HCT116 (cell line): ENCODE measurements at regions not wholly inside any gene's neighbourhood (a gene's known extent, or its start where the extent isn't known, plus 50 kb on each side); places are given as distances from the start of the nearest gene placed in this dataset.

ENCODE experiments used
- ATAC-seq: fragments of 200-7000 bp; cut with Tn5 transposase; 2 replicates; pipeline ENCODE4 v1.9.1; 2020; ENCODE audit warnings: mild to moderate bottlenecking, moderate library complexity
- BruUV-seq: library from RNA; stranded (reverse); fragments of 400-500 nt; replicated peaks from 2 replicates; lab custom pipeline; 2021; lab: Mats Ljungman, UMichigan
- CTCF ChIA-PET: fragments of 300-600 bp; sonication (Branson Sonifier 250); formaldehyde crosslinking; loops from one replicate; lab custom pipeline; 2021; ENCODE audit warnings: antibody characterized with exemption; lab: Charles Lee
- POLR2A ChIA-PET: fragments of 300-600, 350-600 bp; sonication (Branson Sonifier 250); formaldehyde crosslinking; loops from one replicate; lab custom pipeline; 2021; ENCODE audit warnings: antibody characterized with exemption; lab: Charles Lee
- RAD21 ChIA-PET, 2 experiments: fragments of 300-600 bp; sonication (Branson Sonifier 250); formaldehyde crosslinking; loops; one replicate each; lab custom pipeline; 2023; ENCODE audit warnings: low total read pairs in 2 of 2; ENCODE audit not compliant: uncharacterized antibody in 2 of 2, unreplicated experiment in 2 of 2, low non-redundant PET in 1 of 2; lab: Charles Lee
- DNase-seq: peaks from one replicate; pipeline ENCODE4 v3.0.0-alpha.2; 2010; ENCODE audit warnings: low read depth, low spot score
- H2AFZ ChIP-seq: fragments of 200-600 bp; shearing (Covaris generic), sonication (generic); 2 replicates; pipeline ENCODE4 v1.6.1; 2017; ENCODE audit warnings: low read depth, mixed run types, mixed read lengths, antibody characterized with exemption, low read length; ENCODE audit not compliant: poor library complexity, severe bottlenecking
- H3K27ac ChIP-seq: 2 replicates; pipeline ENCODE4 v1.5.1; 2012; ENCODE audit warnings: low read depth, low read length
- H3K27me3 ChIP-seq: fragments of 200-600 bp; sonication (generic); 2 replicates; pipeline ENCODE4 v1.6.1; 2016; ENCODE audit warnings: mixed run types, low read length, mixed read lengths; ENCODE audit not compliant: insufficient read depth
- H3K36me3 ChIP-seq, 2 experiments: fragments of 200-500 bp in 1 of 2; fragments of 200-600 bp in 1 of 2; sonication (Bioruptor generic) in 1 of 2; sonication (generic) in 1 of 2; 2 replicates each; pipeline versions ENCODE4 v1.5.1 to v1.6.1; 2014 to 2016; ENCODE audit warnings: low read length in 2 of 2, inconsistent platforms in 1 of 2, mixed read lengths in 1 of 2, mixed run types in 1 of 2; ENCODE audit not compliant: insufficient read depth in 2 of 2, control insufficient read depth in 1 of 2
- H3K4me1 ChIP-seq, 2 experiments: fragments of 200-600 bp in 1 of 2; sonication (generic) in 1 of 2; 2 replicates each; pipeline versions ENCODE4 v1.5.1 to v1.6.1; 2012 to 2017; ENCODE audit warnings: low read length in 2 of 2, inconsistent platforms in 1 of 2, mild to moderate bottlenecking in 1 of 2, mixed read lengths in 1 of 2, mixed run types in 1 of 2, moderate library complexity in 1 of 2; ENCODE audit not compliant: insufficient read depth in 2 of 2, control insufficient read depth in 1 of 2
- H3K4me2 ChIP-seq: fragments of 200-600 bp; sonication (generic); 2 replicates; pipeline ENCODE4 v1.6.1; 2017; ENCODE audit warnings: mixed run types, low read length, mixed read lengths
- H3K4me3 ChIP-seq, 2 experiments: fragments of 200-600 bp in 1 of 2; sonication (generic) in 1 of 2; replicated peaks in 1 of 2; 2 replicates each; pipeline ENCODE4 v1.5.1; 2011 to 2016; ENCODE audit warnings: low read length in 2 of 2, control low read depth in 1 of 2, low read depth in 1 of 2, mild to moderate bottlenecking in 1 of 2, mixed read lengths in 1 of 2, mixed run types in 1 of 2
- H3K79me2 ChIP-seq: fragments of 200-600 bp; sonication (generic); 2 replicates; pipeline ENCODE4 v1.6.1; 2017; ENCODE audit warnings: mild to moderate bottlenecking, mixed run types, low read length, moderate library complexity, mixed read lengths; ENCODE audit not compliant: insufficient read depth
- H3K9ac ChIP-seq: fragments of 200-600 bp; sonication (generic); 2 replicates; pipeline ENCODE4 v1.6.1; 2016; ENCODE audit warnings: low read length, mixed read lengths
- H3K9me2 ChIP-seq: fragments of 200-600 bp; sonication (generic), shearing (Covaris generic); 2 replicates; pipeline ENCODE4 v1.6.1; 2017; ENCODE audit warnings: mixed run types, mild to moderate bottlenecking, moderate library complexity; ENCODE audit not compliant: insufficient read depth
- H3K9me3 ChIP-seq, 2 experiments: fragments of 200-500 bp in 1 of 2; fragments of 200-600 bp in 1 of 2; sonication (Bioruptor generic) in 1 of 2; sonication (generic) in 1 of 2; 2 replicates each; pipeline ENCODE4 v1.6.1; 2014 to 2017; ENCODE audit warnings: low read length in 2 of 2, mixed read lengths in 2 of 2, inconsistent platforms in 1 of 2, low read depth in 1 of 2, mild to moderate bottlenecking in 1 of 2, mixed run types in 1 of 2, moderate library complexity in 1 of 2; ENCODE audit not compliant: control insufficient read depth in 1 of 2, insufficient read depth in 1 of 2
- H4K20me1 ChIP-seq: fragments of 200-600 bp; sonication (generic), shearing (Covaris generic); 2 replicates; pipeline ENCODE4 v1.6.1; 2017; ENCODE audit warnings: mixed run types, mild to moderate bottlenecking, moderate library complexity; ENCODE audit not compliant: insufficient read depth
- ATF3 ChIP-seq: IDR thresholded peaks from 2 replicates; pipeline ENCODE4 v1.6.1; 2012
- CBX3 ChIP-seq: IDR thresholded peaks from 2 replicates; pipeline ENCODE4 v1.6.1; 2012; ENCODE audit warnings: low read depth
- CEBPB ChIP-seq: IDR thresholded peaks from 2 replicates; pipeline ENCODE4 v1.6.1; 2012; ENCODE audit warnings: low read depth
- CTCF ChIP-seq, 3 experiments: fragments of 200-600 bp in 1 of 3; sonication (generic) in 1 of 3; IDR thresholded peaks in 2 of 3; conservative IDR thresholded peaks in 1 of 3; 2 replicates each; pipeline ENCODE4 v1.5.1; 2012 to 2017; ENCODE audit warnings: low read depth in 2 of 3, low read length in 2 of 3, antibody characterized with exemption in 1 of 3, borderline replicate concordance in 1 of 3, control low read depth in 1 of 3, mild to moderate bottlenecking in 1 of 3, mixed read lengths in 1 of 3, mixed run types in 1 of 3, moderate library complexity in 1 of 3; ENCODE audit not compliant: insufficient read depth in 1 of 3
- FOSL1 ChIP-seq: IDR thresholded peaks from 2 replicates; pipeline ENCODE4 v1.6.1; 2012; ENCODE audit warnings: low read depth
- JUND ChIP-seq: IDR thresholded peaks from 2 replicates; pipeline ENCODE4 v1.6.1; 2012
- MAX ChIP-seq: IDR thresholded peaks from 2 replicates; pipeline ENCODE4 v1.6.1; 2012
- POLR2A ChIP-seq: IDR thresholded peaks from 2 replicates; pipeline ENCODE4 v1.7.0; 2011; ENCODE audit warnings: borderline replicate concordance; ENCODE audit not compliant: insufficient read depth, insufficient read length; ENCODE audit errors: extremely low read depth
- POLR2AphosphoS5 ChIP-seq: IDR thresholded peaks from 2 replicates; pipeline ENCODE4 v1.6.1; 2011; ENCODE audit warnings: mild to moderate bottlenecking, low read depth, low read length, moderate library complexity
- SIN3A ChIP-seq: IDR thresholded peaks from 2 replicates; pipeline ENCODE4 v1.6.1; 2012; ENCODE audit warnings: low read depth
- SP1 ChIP-seq: IDR thresholded peaks from 2 replicates; pipeline ENCODE4 v1.6.1; 2012; ENCODE audit warnings: low read depth
- TCF7L2 ChIP-seq: IDR thresholded peaks from 2 replicates; pipeline ENCODE4 v1.7.0; 2011; ENCODE audit warnings: borderline replicate concordance, inconsistent platforms; ENCODE audit not compliant: insufficient read depth, insufficient read length; ENCODE audit errors: extremely low read depth
- ZNF274 ChIP-seq: fragments of 200-500 bp; sonication (Bioruptor generic); IDR thresholded peaks from 2 replicates; pipeline ENCODE4 v1.6.1; 2014; ENCODE audit warnings: mild to moderate bottlenecking, low read depth, low read length, inconsistent platforms
- intact Hi-C: fragments of 100-400 bp; cut with micrococcal nuclease; formaldehyde crosslinking; loops from 2 replicates; pipeline ENCODE4 v1.10.0; 2022
- TF ChIP-seq, protein P1 (sequence below): IDR thresholded peaks from 2 replicates; pipeline ENCODE4 v1.6.1; 2011; ENCODE audit warnings: mild to moderate bottlenecking, low read length, moderate library complexity; ENCODE audit not compliant: insufficient replicate concordance; ENCODE audit errors: extremely low read depth

GRCh38 chr2:226427538-226428307, 371.9 kb downstream of the IRS1 start (continued):
- TF ChIP-seq ZNF274: no peak
- TF ChIP-seq CTCF (IDR thresholded peaks at IDR 0.05 in 2 of 3, conservative IDR thresholded peaks at IDR 0.05 in 1 of 3; ENCODE audit: borderline replicate concordance in 1 of 3, insufficient read depth in 1 of 3, low read depth in 2 of 3, low read length in 2 of 3): no peak
- no peak for TF ChIP-seq POLR2A
- peak; percentile 28; the same call in 1 of the 2 replicates for TF ChIP-seq SP1
- TF ChIP-seq, protein P1, sequence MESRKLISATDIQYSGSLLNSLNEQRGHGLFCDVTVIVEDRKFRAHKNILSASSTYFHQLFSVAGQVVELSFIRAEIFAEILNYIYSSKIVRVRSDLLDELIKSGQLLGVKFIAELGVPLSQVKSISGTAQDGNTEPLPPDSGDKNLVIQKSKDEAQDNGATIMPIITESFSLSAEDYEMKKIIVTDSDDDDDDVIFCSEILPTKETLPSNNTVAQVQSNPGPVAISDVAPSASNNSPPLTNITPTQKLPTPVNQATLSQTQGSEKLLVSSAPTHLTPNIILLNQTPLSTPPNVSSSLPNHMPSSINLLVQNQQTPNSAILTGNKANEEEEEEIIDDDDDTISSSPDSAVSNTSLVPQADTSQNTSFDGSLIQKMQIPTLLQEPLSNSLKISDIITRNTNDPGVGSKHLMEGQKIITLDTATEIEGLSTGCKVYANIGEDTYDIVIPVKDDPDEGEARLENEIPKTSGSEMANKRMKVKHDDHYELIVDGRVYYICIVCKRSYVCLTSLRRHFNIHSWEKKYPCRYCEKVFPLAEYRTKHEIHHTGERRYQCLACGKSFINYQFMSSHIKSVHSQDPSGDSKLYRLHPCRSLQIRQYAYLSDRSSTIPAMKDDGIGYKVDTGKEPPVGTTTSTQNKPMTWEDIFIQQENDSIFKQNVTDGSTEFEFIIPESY: no peak
- TF ChIP-seq SIN3A: no peak
- peak; percentile 40; the same call in 1 of the 2 replicates for TF ChIP-seq POLR2AphosphoS5

- CTCF ChIA-PET: no interaction called here
- Histone ChIP-seq H3K4me2 (peak overlapping the region; percentile 57), H3K27ac (peak overlapping the region; percentile 86)
Observed at GRCh38 chr2:226426292-226426736, 373.3 kb downstream of the IRS1 start.

More at GRCh38 chr2:226426292-226426736, 373.3 kb downstream of the IRS1 start:
- H3K9me3 ChIP-seq: no peaks in the 10 kb centered on the region
- no peaks in the 10 kb centered on the region for H3K27me3 ChIP-seq
- H3K9ac ChIP-seq: peak overlapping the region; percentile 42
- peaks cover 72 to 88% of the 10 kb centered on the region in 2 experiments for H3K4me1 ChIP-seq
- ATAC-seq (peak; percentile 15; the same call in 1 of the 2 replicates), DNase-seq (no peak)
- BruUV-seq: no TSS peak
- ChIA-PET RAD21 (no interaction called here), POLR2A (no interaction called here)
- H3K36me3 ChIP-seq: no peaks in the 10 kb centered on the region
- H3K79me2 ChIP-seq: no peaks in the 10 kb centered on the region
- H3K4me3 ChIP-seq: no peak overlapping the region
- H3K9me2 ChIP-seq: no peaks in the 10 kb centered on the region
- no peaks in the 10 kb centered on the region for H4K20me1 ChIP-seq
- TF ChIP-seq ATF3 (no peak), JUND (peak; percentile 32), FOSL1 (peak; percentile 55), CEBPB (peak; percentile 89), CBX3 (peak; percentile 38; the same call in 1 of the 2 replicates), ZNF274 (no peak), SP1 (peak; percentile 44), MAX (no peak), TCF7L2 (no peak)
- intact Hi-C loops: loop anchor here (5.0 to 10.0 kb wide), 3 partner anchors 209 to 378 kb away; no protein-coding TSS in a partner anchor
- H2AFZ ChIP-seq: peak overlapping the region; percentile 47
